Hippocampal formation (tissue), 2 donors: ENCODE measurements at regions not wholly inside any gene's neighbourhood (a gene's known extent, or its start where the extent isn't known, plus 50 kb on each side); places are given as distances from the start of the nearest gene placed in this dataset.
"Not testable (repeated sequence)": the region's sequence is repeated elsewhere in the genome, so short reads cannot be mapped to it uniquely, and the experiment has no call there.

Experiments used
- DNase-seq, 2 donors: peaks; one replicate each; lab custom pipeline; 2025; lab: John Stamatoyannopoulos, UW

- no peak for DNase-seq
Measured at GRCh38 chr13:71214821-71215220, 652.2 kb downstream of the DACH1 start.

GRCh38 chr13:71214357-71214756 is 652.6 kb downstream of the DACH1 start:
- no peak for DNase-seq

- DNase-seq: no peak
Measured at GRCh38 chr13:71213252-71213821, 653.7 kb downstream of the DACH1 start.

GRCh38 chr13:71210861-71211260 is 656.1 kb downstream of the DACH1 start:
- no peak for DNase-seq

- no peak for DNase-seq
Measured at GRCh38 chr13:71209217-71209616, 657.8 kb downstream of the DACH1 start.

- DNase-seq: not testable (repeated sequence)
Measured at GRCh38 chr13:71184583-71184982, 682.4 kb downstream of the DACH1 start.

- DNase-seq: not testable (repeated sequence)
Measured at GRCh38 chr13:71183352-71183751, 683.7 kb downstream of the DACH1 start.

GRCh38 chr13:71171740-71172139 is 695.3 kb downstream of the DACH1 start:
- no peak for DNase-seq

- no peak for DNase-seq
Measured at GRCh38 chr13:71169180-71169579, 697.8 kb downstream of the DACH1 start.

GRCh38 chr13:71156550-71156949 is 710.5 kb downstream of the DACH1 start:
- DNase-seq: no peak

GRCh38 chr13:71149498-71150363 is 717.3 kb downstream of the DACH1 start:
- no peak for DNase-seq

GRCh38 chr13:71149046-71149445 is 718.0 kb downstream of the DACH1 start:
- no peak for DNase-seq

GRCh38 chr13:71148396-71148795 is 718.6 kb downstream of the DACH1 start:
- DNase-seq: no peak

- no peak for DNase-seq
Measured at GRCh38 chr13:71144883-71145282, 722.1 kb downstream of the DACH1 start.

GRCh38 chr13:71137101-71137500 is 729.9 kb downstream of the DACH1 start:
- DNase-seq: no peak

GRCh38 chr13:71124230-71124629 is 742.8 kb downstream of the DACH1 start:
- no peak for DNase-seq

- no peak for DNase-seq
Measured at GRCh38 chr13:71118779-71119364, 748.1 kb downstream of the DACH1 start.

- DNase-seq: no peak
Measured at GRCh38 chr13:71117920-71118319, 749.1 kb downstream of the DACH1 start.

- no peak for DNase-seq
Measured at GRCh38 chr13:71115301-71115700, 751.7 kb downstream of the DACH1 start.

GRCh38 chr13:71096421-71096820 is 770.6 kb downstream of the DACH1 start:
- DNase-seq: no peak

- no peak for DNase-seq
Measured at GRCh38 chr13:71090990-71091389, 776.0 kb downstream of the DACH1 start.

GRCh38 chr13:71089056-71089455 is 777.9 kb downstream of the DACH1 start:
- DNase-seq: no peak

GRCh38 chr13:71087432-71087831 is 779.6 kb downstream of the DACH1 start:
- no peak for DNase-seq
